NCI-H748 (cell line): ENCODE measurements at regions not wholly inside any gene's neighbourhood (a gene's known extent, or its start where the extent isn't known, plus 50 kb on each side); places are given as distances from the start of the nearest gene placed in this dataset.
"Not testable (repeated sequence)": the region's sequence is repeated elsewhere in the genome, so short reads cannot be mapped to it uniquely, and the experiment has no call there.

Experiments used
- DNase-seq: peaks from one replicate; lab custom pipeline; 2025; ENCODE audit not compliant: unreplicated experiment; lab: John Stamatoyannopoulos, UW

GRCh38 chr13:21228738-21229137 is 52.3 kb downstream of the MRPL57 start:
- no peak for DNase-seq

- DNase-seq: no peak
These were observed 53.0 kb downstream of the MRPL57 start for GRCh38 chr13:21229241-21230024.

DNA sequence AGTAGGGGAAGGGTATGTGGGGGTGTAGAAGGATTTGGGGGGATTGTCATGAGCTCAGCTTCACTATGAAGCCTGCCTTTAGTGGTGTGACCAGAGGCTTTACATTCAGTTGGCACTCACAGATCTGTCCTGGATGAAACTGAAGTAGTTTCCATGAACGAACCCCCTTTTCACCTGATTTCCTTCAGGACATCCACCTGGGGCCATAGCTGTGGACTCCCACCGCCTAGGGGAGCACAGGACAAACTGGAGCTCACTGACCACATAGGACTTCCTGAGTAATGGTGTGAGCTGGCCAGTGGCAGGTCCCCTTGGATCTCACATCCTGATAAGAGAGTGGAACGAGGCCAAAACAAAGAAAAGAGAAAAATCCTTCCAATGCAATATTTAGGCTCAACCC is 54.1 kb downstream of the MRPL57 start:
- no peak for DNase-seq

GRCh38 chr13:21231426-21231940 is 55.0 kb downstream of the MRPL57 start:
- no peak for DNase-seq

GRCh38 chr13:21232196-21232595 is 55.7 kb downstream of the MRPL57 start:
- no peak for DNase-seq

- no peak for DNase-seq
These were observed 56.1 kb downstream of the MRPL57 start for GRCh38 chr13:21232599-21232998.

- no peak for DNase-seq
These were observed 56.6 kb downstream of the MRPL57 start for GRCh38 chr13:21233086-21233485.

DNA sequence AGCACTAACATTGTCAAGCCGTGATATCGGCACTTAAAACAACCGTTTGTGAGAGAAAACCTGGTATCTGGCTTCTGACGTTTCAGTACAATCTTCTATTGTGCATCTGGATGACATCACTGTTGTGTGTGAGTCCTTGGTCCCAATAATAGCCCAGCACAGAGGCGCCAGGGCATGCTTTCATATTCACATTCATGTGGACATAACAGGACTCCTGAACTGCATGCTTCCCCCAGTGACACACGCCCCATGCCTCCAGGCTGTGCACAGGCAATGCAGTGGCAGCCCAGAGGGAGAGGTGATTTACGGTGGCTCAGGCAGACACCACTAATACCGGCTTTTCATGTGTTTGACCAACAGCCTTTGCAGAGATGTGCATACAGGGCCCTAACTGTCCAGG is 58.1 kb downstream of the MRPL57 start:
- peak; percentile 60 for DNase-seq

- no peak for DNase-seq
These were observed 58.7 kb downstream of the MRPL57 start for GRCh38 chr13:21235174-21235573.

- no peak for DNase-seq
These were observed 60.6 kb downstream of the MRPL57 start for GRCh38 chr13:21237081-21237480.

GRCh38 chr13:21238267-21238666 is 61.8 kb downstream of the MRPL57 start:
- no peak for DNase-seq

- DNase-seq: peak; percentile 31
These were observed 64.1 kb downstream of the MRPL57 start for GRCh38 chr13:21240586-21240985.

GRCh38 chr13:21242236-21242635 is 65.8 kb downstream of the MRPL57 start:
- peak; percentile 39 for DNase-seq

DNA sequence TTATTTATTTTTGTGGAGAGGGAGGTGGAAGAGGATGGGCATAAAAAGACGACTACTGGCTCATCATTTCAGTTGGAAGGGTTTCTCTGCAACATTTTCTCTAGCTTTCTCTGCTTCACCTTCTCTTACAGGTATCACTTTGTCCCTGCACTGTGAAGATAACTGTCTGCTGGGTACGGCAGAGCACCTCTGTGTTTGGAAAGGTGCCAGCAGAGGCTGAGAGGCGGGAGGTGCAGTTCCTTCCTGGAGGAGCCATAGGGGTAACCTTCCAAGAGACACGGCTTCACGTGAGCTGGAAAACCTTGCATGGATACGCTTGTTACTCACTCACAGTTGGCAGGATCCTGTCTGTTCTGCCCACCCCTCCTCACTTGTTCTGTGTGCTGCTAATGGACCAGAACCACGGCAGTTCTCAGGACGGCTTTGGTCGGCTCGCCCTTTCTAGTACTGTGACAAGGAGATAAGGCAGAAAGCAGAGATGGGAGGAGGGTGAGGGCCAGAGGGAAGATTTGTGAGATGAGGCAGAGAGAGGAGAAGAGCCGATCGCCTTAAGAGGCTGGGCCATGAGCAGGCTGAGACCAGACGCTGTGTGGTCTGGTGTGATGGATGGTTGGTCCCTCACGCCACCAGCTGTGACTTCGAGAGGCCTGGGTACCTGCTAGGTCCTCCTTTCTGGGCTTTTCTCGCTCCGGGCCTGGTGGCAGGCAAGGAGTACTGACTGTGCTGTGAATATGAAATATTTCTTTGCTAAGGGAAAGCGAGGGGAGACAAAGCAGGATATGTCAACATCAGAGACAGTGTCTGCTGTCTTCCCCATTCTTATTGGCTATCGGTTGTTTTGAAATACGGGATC is 66.8 kb downstream of the MRPL57 start:
- DNase-seq: peak; percentile 51

DNA sequence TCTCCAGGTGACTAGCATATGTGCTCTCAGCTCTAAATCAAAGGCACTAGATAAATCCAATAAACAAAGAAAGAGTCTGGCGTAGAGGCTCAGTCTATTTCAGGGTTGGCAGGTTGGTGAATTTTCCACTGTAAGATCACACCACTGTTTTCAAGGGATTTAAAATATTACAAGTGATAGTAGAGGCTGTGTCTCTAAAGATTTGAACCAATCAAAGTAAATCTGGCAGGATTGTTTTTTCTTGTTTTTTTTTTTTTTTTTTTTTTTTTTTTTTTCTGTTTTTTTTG is 67.4 kb downstream of the MRPL57 start:
- DNase-seq: not testable (repeated sequence)

- no peak for DNase-seq
These were observed 70.4 kb downstream of the MRPL57 start for GRCh38 chr13:21246761-21247452.

DNA sequence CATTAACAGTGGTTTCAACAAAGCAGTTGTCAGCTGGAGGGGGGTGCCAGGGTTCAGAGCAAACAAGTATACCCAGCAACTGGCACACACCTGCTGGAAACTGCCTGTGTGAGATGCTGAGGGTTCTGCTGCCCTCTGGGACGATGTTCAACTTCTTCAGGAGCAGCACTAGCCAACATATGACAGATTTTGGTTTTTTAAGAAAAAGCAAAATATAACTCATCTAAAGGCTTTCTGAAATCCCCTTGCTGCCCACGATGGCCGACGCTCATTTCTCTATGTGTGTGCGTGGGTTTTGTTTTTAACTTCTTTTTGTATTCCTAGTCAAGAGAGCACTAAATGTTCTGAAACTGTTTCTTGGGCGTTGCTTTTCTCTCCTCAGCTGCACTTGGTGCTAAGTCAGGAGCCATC is 79.9 kb downstream of the MRPL57 start:
- DNase-seq: no peak

DNA sequence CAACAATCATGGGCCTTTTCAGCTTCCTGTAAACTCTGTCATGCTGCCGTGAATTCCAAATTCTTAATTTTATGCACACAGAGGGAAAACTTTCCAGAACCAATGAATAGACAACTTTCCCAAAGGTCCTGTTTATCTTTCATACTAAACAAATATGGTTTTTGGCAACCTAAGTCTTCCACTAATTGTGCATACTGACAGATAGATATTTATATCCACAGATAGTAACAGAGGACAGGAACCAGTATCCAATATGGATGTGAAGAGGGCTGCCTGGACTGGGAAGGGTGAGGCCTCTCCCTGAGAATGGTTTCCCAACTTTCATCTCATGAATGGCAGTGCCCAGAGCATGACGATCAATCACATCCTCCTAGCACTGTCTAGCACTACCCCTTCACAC is 80.4 kb downstream of the MRPL57 start:
- DNase-seq: no peak

DNA sequence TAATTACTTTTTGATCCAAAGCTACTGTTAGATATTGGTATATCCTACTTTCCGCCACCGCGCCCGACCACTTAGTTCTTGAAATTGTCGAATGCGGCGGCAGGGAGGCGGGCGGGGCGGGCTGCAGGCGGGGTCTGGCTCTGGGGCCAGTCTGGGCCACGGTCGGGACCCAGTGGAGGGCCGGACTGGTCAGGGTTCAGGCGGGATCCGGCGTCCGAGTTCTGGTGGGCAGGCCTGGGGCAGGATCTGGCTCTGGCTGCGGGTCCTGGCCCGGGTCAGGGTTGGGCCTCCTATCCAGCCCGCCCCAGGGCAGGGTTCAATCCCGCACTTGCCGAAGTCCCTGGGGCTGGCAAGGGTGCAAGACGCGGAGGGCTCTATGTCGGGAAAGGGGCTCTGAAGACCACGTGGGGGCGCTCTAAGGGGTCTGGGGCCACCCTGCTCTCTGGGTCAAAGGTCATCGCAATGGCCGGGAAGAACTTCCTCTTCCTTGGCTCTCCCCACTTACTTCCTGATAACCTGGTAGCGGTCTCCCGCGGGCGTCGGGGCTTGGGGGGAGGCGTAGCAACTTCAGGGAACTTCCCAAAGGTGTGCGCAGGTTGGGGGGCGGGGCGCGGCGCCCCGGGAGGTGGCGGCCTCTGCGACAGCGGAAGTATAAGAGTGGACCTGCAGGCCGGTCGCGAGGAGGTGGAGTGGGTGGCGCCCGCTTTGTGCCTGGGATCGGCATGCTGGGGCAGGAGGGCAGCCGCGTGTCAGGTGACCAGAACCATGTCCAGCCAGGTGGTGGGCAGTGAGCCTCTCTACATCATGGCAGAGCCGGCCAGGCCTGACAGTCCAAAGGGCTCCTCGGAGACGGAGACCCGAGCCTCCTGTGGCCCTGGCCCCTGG is 83.4 kb downstream of the MRPL57 start:
- DNase-seq: no peak

DNA sequence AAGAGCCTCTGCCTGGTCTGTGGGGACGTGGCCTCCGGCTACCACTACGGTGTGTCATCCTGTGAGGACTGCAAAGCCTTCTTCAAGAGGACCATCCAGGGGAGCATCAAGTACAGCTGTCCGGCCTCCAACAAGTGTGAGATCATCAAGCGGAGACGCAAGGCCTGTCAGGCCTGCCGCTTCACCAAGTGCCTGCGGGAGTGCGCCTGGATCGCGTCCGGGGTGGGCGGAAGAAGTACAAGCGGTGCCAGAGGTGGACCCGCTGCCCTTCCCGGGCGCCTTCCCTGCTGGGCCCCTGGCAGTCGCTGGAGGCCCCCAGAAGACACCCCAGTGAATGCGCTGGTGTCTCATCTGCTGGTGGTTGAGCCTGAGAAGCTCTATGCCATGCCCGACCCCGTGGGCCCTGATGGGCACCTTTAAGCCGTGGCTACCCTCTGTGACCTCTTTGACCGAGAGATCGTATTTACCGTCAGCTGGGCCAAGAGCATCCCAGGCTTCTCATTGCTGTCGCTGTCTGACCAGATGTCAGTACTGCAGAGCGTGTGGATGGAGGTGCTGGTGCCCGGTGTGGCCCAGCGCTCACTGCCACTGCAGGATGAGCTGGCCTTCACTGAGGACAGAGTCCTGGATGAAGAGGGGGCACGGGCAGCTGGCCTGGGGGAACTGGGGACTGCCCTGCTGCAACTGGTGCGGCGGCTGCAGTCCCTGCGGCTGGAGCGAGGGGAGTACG is 84.3 kb downstream of the MRPL57 start:
- not testable (repeated sequence) for DNase-seq
